ENCODE measurements at regions not wholly inside any gene's neighbourhood (a gene's known extent, or its start where the extent isn't known, plus 50 kb on each side); places are given as distances from the start of the nearest gene placed in this dataset.

GRCh38 chr5:67267512-67268216, 71.1 kb upstream of the CD180 start:
- no peak for DNase-seq (ENCODE audit: insufficient read length)
- FAIRE-seq, result no peak
- TF ChIP-seq POLR2AphosphoS5 (IDR thresholded peaks at IDR 0.05; ENCODE audit: low read depth, low read length) (no peak), TAF1 (IDR thresholded peaks at IDR 0.05; ENCODE audit: borderline replicate concordance, low read depth, low read length) (no peak), POLR2A (IDR thresholded peaks at IDR 0.05; ENCODE audit: low read depth, low read length) (no peak)

GRCh38 chr5:67266654-67267350, 70.2 kb upstream of the CD180 start:
- DNase-seq (ENCODE audit: insufficient read length) (no peak), FAIRE-seq (no peak)
- TF ChIP-seq POLR2AphosphoS5 (IDR thresholded peaks at IDR 0.05; ENCODE audit: low read depth, low read length), result no peak
- no peak for TF ChIP-seq TAF1 (IDR thresholded peaks at IDR 0.05; ENCODE audit: borderline replicate concordance, low read depth, low read length)
- no peak for TF ChIP-seq POLR2A (IDR thresholded peaks at IDR 0.05; ENCODE audit: low read depth, low read length)

DNA sequence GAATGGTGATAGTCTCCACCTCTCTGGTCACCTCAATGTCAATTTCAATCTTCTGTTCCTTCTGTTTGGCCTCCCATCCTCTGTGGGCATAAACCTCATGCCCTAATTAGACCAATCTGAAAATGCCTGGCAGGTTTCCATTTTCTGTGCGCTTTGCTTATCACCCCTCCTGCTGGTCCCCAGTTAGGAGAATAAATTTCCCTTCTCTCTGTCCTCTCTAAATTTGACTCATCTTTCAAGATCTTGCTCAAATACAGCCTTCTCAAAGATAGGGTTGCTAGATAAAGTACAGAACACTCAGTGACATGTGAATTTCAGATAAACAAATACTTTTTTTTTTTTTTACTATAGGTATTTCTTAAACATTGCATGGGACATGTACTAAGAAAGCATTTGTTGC, 69.4 kb upstream of the CD180 start:
- FAIRE-seq, result no peak
- no peak for DNase-seq (ENCODE audit: insufficient read length)
- TF ChIP-seq TAF1 (IDR thresholded peaks at IDR 0.05; ENCODE audit: borderline replicate concordance, low read depth, low read length), result no peak
- TF ChIP-seq POLR2AphosphoS5 (IDR thresholded peaks at IDR 0.05; ENCODE audit: low read depth, low read length), result no peak
- no peak for TF ChIP-seq POLR2A (IDR thresholded peaks at IDR 0.05; ENCODE audit: low read depth, low read length)

DNA sequence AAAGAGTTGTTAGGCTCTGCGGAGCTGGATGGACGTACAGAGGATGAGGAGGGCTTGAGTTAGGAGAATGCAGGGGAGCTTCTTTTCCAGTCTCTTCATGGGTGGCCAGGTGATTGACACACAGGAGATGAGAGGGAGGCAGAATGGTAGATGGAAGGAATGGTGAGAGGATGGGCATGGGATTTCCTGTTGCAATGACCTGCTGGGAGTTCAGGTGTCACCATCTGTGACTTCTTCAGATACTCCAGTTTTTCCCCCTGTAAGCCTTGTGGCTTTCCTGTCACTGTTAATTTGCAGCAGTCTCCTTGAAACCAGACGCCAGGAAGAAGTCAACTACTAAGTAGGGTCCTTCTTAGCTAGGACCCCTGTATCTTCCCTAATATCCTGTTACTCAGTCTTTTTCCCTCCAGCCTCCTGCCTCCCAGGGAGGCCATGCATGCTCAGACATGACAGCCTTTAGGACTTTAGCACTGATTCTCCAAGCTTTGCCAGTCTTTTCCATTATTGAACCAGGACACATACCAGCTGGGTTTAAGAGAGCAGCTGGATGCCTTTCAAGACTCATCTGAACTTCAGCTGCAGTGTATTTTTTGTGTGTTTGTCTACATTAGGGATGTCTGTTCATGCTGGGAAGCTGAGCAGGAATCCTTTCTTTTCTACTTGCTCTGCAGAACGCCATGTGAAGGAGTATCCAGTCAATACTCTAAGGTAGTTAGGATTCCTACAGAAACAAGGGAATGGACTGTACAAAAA, 67.2 kb upstream of the CD180 start:
- no peak for TF ChIP-seq POLR2A (IDR thresholded peaks at IDR 0.05; ENCODE audit: low read depth, low read length)
- no peak for TF ChIP-seq TAF1 (IDR thresholded peaks at IDR 0.05; ENCODE audit: borderline replicate concordance, low read depth, low read length)
- TF ChIP-seq POLR2AphosphoS5 (IDR thresholded peaks at IDR 0.05; ENCODE audit: low read depth, low read length), result no peak
- no peak for FAIRE-seq

GRCh38 chr5:67262956-67263355, 66.4 kb upstream of the CD180 start:
- FAIRE-seq (no peak), DNase-seq (ENCODE audit: insufficient read length) (no peak)
- TF ChIP-seq POLR2AphosphoS5 (IDR thresholded peaks at IDR 0.05; ENCODE audit: low read depth, low read length) (no peak), TAF1 (IDR thresholded peaks at IDR 0.05; ENCODE audit: borderline replicate concordance, low read depth, low read length) (no peak), POLR2A (IDR thresholded peaks at IDR 0.05; ENCODE audit: low read depth, low read length) (no peak)

More for the DNA sequence above, 67.2 kb upstream of the CD180 start:
- no peak for DNase-seq (ENCODE audit: insufficient read length)

- no peak for FAIRE-seq
- TF ChIP-seq POLR2A (IDR thresholded peaks at IDR 0.05; ENCODE audit: low read depth, low read length), result no peak
- no peak for TF ChIP-seq TAF1 (IDR thresholded peaks at IDR 0.05; ENCODE audit: borderline replicate concordance, low read depth, low read length)
These were observed 65.6 kb upstream of the CD180 start for GRCh38 chr5:67262206-67262605.

DNA sequence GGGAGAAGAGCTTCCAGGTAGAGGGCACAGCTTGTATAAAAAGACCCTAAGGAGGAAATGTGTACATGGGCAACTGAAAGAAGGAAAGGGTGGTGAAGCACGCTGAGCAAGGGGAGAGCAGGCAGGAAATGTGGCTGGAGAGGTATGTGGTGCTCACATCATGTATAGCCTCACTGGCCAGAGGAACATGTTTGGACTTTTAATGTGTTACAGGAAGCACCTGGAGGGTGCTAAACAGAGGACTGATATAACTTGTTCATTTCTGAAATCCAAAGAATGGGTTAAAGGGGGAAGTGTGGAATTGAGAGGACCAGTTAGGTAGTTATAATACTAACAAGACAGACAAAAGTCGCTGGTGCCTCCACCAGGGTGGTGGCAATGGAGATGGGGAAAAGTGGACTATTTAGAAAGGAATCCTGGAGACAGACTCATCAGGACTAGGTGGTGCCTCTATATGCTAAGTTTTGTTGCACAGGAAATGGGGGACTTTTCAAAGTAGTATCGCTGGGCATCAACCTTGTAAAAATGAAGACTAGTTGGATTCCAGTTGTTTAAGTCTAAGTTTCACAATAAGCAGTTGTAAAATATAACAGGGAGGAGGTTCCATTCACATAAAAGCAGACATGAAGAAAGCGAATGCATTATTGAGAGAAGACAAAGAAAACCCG, 63.1 kb upstream of the CD180 start:
- FAIRE-seq, result no peak
- TF ChIP-seq POLR2AphosphoS5 (IDR thresholded peaks at IDR 0.05; ENCODE audit: low read depth, low read length), result no peak
- TF ChIP-seq POLR2A (IDR thresholded peaks at IDR 0.05; ENCODE audit: low read depth, low read length), result no peak
- TF ChIP-seq TAF1 (IDR thresholded peaks at IDR 0.05; ENCODE audit: borderline replicate concordance, low read depth, low read length), result no peak
- no peak for DNase-seq (ENCODE audit: insufficient read length)

More at GRCh38 chr5:67262206-67262605, 65.6 kb upstream of the CD180 start:
- no peak for DNase-seq (ENCODE audit: insufficient read length)

GRCh38 chr5:67257500-67257899, 60.9 kb upstream of the CD180 start:
- DNase-seq (ENCODE audit: insufficient read length) (no peak), FAIRE-seq (no peak)

GRCh38 chr5:67257077-67257476, 60.5 kb upstream of the CD180 start:
- FAIRE-seq, result no peak
- no peak for DNase-seq (ENCODE audit: insufficient read length)
- TF ChIP-seq TAF1 (IDR thresholded peaks at IDR 0.05; ENCODE audit: borderline replicate concordance, low read depth, low read length), result no peak
- TF ChIP-seq POLR2AphosphoS5 (IDR thresholded peaks at IDR 0.05; ENCODE audit: low read depth, low read length), result no peak
- no peak for TF ChIP-seq POLR2A (IDR thresholded peaks at IDR 0.05; ENCODE audit: low read depth, low read length)

More at GRCh38 chr5:67257500-67257899, 60.9 kb upstream of the CD180 start:
- no peak for TF ChIP-seq POLR2A (IDR thresholded peaks at IDR 0.05; ENCODE audit: low read depth, low read length)
- no peak for TF ChIP-seq TAF1 (IDR thresholded peaks at IDR 0.05; ENCODE audit: borderline replicate concordance, low read depth, low read length)
- no peak for TF ChIP-seq POLR2AphosphoS5 (IDR thresholded peaks at IDR 0.05; ENCODE audit: low read depth, low read length)

- DNase-seq (ENCODE audit: insufficient read length) (no peak), FAIRE-seq (no peak)
- TF ChIP-seq TAF1 (IDR thresholded peaks at IDR 0.05; ENCODE audit: borderline replicate concordance, low read depth, low read length) (no peak), POLR2AphosphoS5 (IDR thresholded peaks at IDR 0.05; ENCODE audit: low read depth, low read length) (no peak), POLR2A (IDR thresholded peaks at IDR 0.05; ENCODE audit: low read depth, low read length) (no peak)
These were observed 59.3 kb upstream of the CD180 start for GRCh38 chr5:67255881-67256280.

- no peak for DNase-seq (ENCODE audit: insufficient read length)
- TF ChIP-seq TAF1 (IDR thresholded peaks at IDR 0.05; ENCODE audit: borderline replicate concordance, low read depth, low read length) (no peak), POLR2AphosphoS5 (IDR thresholded peaks at IDR 0.05; ENCODE audit: low read depth, low read length) (no peak), POLR2A (IDR thresholded peaks at IDR 0.05; ENCODE audit: low read depth, low read length) (no peak)
- FAIRE-seq, result no peak
These were observed 57.3 kb upstream of the CD180 start for GRCh38 chr5:67253911-67254310.
